Activated B cell treated with CpG ODN at 0.5 μM for 24 hours (primary cell): ENCODE measurements at regions not wholly inside any gene's neighbourhood (a gene's known extent, or its start where the extent isn't known, plus 50 kb on each side); places are given as distances from the start of the nearest gene placed in this dataset.

Source experiments
- ATAC-seq: fragments of 200-7000 bp; cut with Tn5 transposase; one replicate; pipeline ENCODE4 v1.10.0; 2021; ENCODE audit warnings: low read depth, mild to moderate bottlenecking, moderate library complexity
- CTCF ChIA-PET: fragments of 350-600 bp; sonication (Branson Sonifier 250); formaldehyde crosslinking; loops from one replicate; lab custom pipeline; 2021; ENCODE audit warnings: antibody characterized with exemption; lab: Charles Lee
- POLR2A ChIA-PET: fragments of 350-600 bp; sonication (Branson Sonifier 250); formaldehyde crosslinking; loops from one replicate; lab custom pipeline; 2021; ENCODE audit warnings: antibody characterized with exemption; lab: Charles Lee
- DNase-seq: peaks from one replicate; pipeline ENCODE4 v3.0.0; 2022
- H3K27ac Mint-ChIP-seq: one replicate; pipeline ENCODE4 v1.8.0; 2020; ENCODE audit warnings: mixed read lengths
- H3K27me3 Mint-ChIP-seq: one replicate; pipeline ENCODE4 v1.8.0; 2021; ENCODE audit warnings: mixed read lengths
- H3K36me3 Mint-ChIP-seq: one replicate; pipeline ENCODE4 v1.8.0; 2021; ENCODE audit warnings: low read depth, mixed read lengths
- H3K4me1 Mint-ChIP-seq: one replicate; pipeline ENCODE4 v1.8.0; 2021; ENCODE audit warnings: mixed read lengths
- H3K4me3 Mint-ChIP-seq: one replicate; pipeline ENCODE4 v1.8.0; 2020; ENCODE audit warnings: mild to moderate bottlenecking, mixed read lengths
- H3K9me3 Mint-ChIP-seq: one replicate; pipeline ENCODE4 v1.8.0; 2020; ENCODE audit warnings: mixed read lengths
- CTCF ChIP-seq: fragments of 200-600 bp; IDR thresholded peaks from one replicate; pipeline ENCODE4 v1.8.0; 2022; ENCODE audit warnings: antibody characterized with exemption, mild to moderate bottlenecking
- intact Hi-C: fragments of 100-400 bp; cut with micrococcal nuclease; formaldehyde crosslinking; loops from one replicate; pipeline ENCODE4 v1.15.1; 2024

GRCh38 chr6:169991031-169991390 is 239.6 kb downstream of the ERMARD start:
- no peak for TF ChIP-seq CTCF
- H3K27me3 Mint-ChIP-seq = peaks cover 4% of the 10 kb centered on the region
- intact Hi-C loops = loop anchor here (2.0 kb wide), 1 partner anchor 32 kb away; no protein-coding TSS in a partner anchor
- H3K27ac Mint-ChIP-seq = no peak overlapping the region
- no peaks in the 10 kb centered on the region for H3K9me3 Mint-ChIP-seq
- no peak overlapping the region for H3K4me3 Mint-ChIP-seq
- DNase-seq (peak; percentile 9), ATAC-seq (no peak)
- POLR2A ChIA-PET = no interaction called here
- no peaks in the 10 kb centered on the region for H3K36me3 Mint-ChIP-seq
- CTCF ChIA-PET = no interaction called here
- H3K4me1 Mint-ChIP-seq = peaks cover 27% of the 10 kb centered on the region

- Mint-ChIP-seq H3K27me3 (peaks cover 4% of the 10 kb centered on the region), H3K9me3 (no peaks in the 10 kb centered on the region), H3K27ac (peak overlapping the region; percentile 37), H3K36me3 (no peaks in the 10 kb centered on the region), H3K4me3 (peak overlapping the region; percentile 73), H3K4me1 (peaks cover 27% of the 10 kb centered on the region)
- DNase-seq (peak; percentile 16), ATAC-seq (peak; percentile 54)
- ChIA-PET POLR2A (no interaction called here), CTCF (no interaction called here)
- intact Hi-C loops = loop anchor here (2.0 kb wide), 1 partner anchor 32 kb away; no protein-coding TSS in a partner anchor
- no peak for TF ChIP-seq CTCF
Observed at GRCh38 chr6:169990095-169991030, 238.9 kb downstream of the ERMARD start.

GRCh38 chr6:169989594-169989993 is 238.2 kb downstream of the ERMARD start:
- peaks cover 27% of the 10 kb centered on the region for H3K4me1 Mint-ChIP-seq
- ATAC-seq = no peak

GRCh38 chr6:169988769-169989550 is 237.5 kb downstream of the ERMARD start:
- Mint-ChIP-seq H3K4me3 (no peak overlapping the region), H3K4me1 (peaks cover 27% of the 10 kb centered on the region), H3K27me3 (peaks cover 4% of the 10 kb centered on the region), H3K9me3 (no peaks in the 10 kb centered on the region), H3K36me3 (no peaks in the 10 kb centered on the region), H3K27ac (no peak overlapping the region)
- CTCF ChIA-PET = no interaction called here
- POLR2A ChIA-PET = no interaction called here
- intact Hi-C loops = no loop called here
- ATAC-seq (no peak), DNase-seq (no peak)
- no peak for TF ChIP-seq CTCF

More at GRCh38 chr6:169989594-169989993, 238.2 kb downstream of the ERMARD start:
- Mint-ChIP-seq H3K27me3 (peaks cover 4% of the 10 kb centered on the region), H3K27ac (no peak overlapping the region), H3K4me3 (peak overlapping the region; percentile 73), H3K9me3 (no peaks in the 10 kb centered on the region), H3K36me3 (no peaks in the 10 kb centered on the region)
- intact Hi-C loops = no loop called here
- POLR2A ChIA-PET = no interaction called here
- peak; percentile 0 for DNase-seq
- no peak for TF ChIP-seq CTCF
- CTCF ChIA-PET = no interaction called here
